Colonic mucosa (tissue), 4 donors: ENCODE measurements at regions not wholly inside any gene's neighbourhood (a gene's known extent, or its start where the extent isn't known, plus 50 kb on each side); places are given as distances from the start of the nearest gene placed in this dataset.
"Not testable (repeated sequence)": the region's sequence is repeated elsewhere in the genome, so short reads cannot be mapped to it uniquely, and the experiment has no call there.

Experiments used
- DNase-seq: peaks from one replicate; pipeline ENCODE4 v3.0.0-alpha.2; 2020
- H3K27ac ChIP-seq: fragments of 200-600 bp; one replicate; pipeline ENCODE4 v1.8.0; 2021
- H3K27me3 ChIP-seq: fragments of 200-600 bp; one replicate; pipeline ENCODE4 v1.8.0; 2021
- H3K36me3 ChIP-seq: fragments of 200-600 bp; one replicate; pipeline ENCODE4 v1.8.0; 2021
- H3K4me1 ChIP-seq: fragments of 200-600 bp; one replicate; pipeline ENCODE4 v1.8.0; 2021; ENCODE audit warnings: mild to moderate bottlenecking
- H3K4me3 ChIP-seq: fragments of 200-600 bp; one replicate; pipeline ENCODE4 v1.8.0; 2021
- H3K9ac ChIP-seq, 2 donors: one replicate each; pipeline ENCODE4 v1.7.0; 2013; ENCODE audit warnings: control low read depth in 2 of 2, low read depth in 2 of 2, low read length in 2 of 2
- H3K9me3 ChIP-seq: fragments of 200-600 bp; one replicate; pipeline ENCODE4 v1.8.0; 2021
- CTCF ChIP-seq: fragments of 200-600 bp; IDR thresholded peaks from one replicate; pipeline ENCODE4 v1.8.0; 2022; ENCODE audit warnings: antibody characterized with exemption, mild to moderate bottlenecking
- intact Hi-C: fragments of 100-400 bp; cut with DNase I; formaldehyde crosslinking; loops from one replicate; pipeline ENCODE4 v1.14.1; 2022
- donor health status: healthy.
- donor health status: DM: no; HTN: no; CAD: no.
- donor health status: DM: no; HTN: no; CAD: no.

GRCh38 chr1:222976453-222976852 lies 161.6 kb downstream of the DISP1 start:
- no peak for TF ChIP-seq CTCF
- DNase-seq, result no peak
- no peak overlapping the region for H3K4me3 ChIP-seq
- intact Hi-C loops, result no loop called here
- H3K27me3 ChIP-seq, result no peaks in the 10 kb centered on the region
- no peaks in the 10 kb centered on the region for H3K36me3 ChIP-seq
- H3K27ac ChIP-seq, result no peak overlapping the region
- no peaks in the 10 kb centered on the region for H3K4me1 ChIP-seq
- H3K9me3 ChIP-seq, result no peaks in the 10 kb centered on the region
- H3K9ac ChIP-seq, result no peak overlapping the region

GRCh38 chr1:222977294-222977693 lies 162.5 kb downstream of the DISP1 start:
- H3K9me3 ChIP-seq, DNase-seq, H3K4me3 ChIP-seq, H3K27me3 ChIP-seq, H3K4me1 ChIP-seq, H3K27ac ChIP-seq, H3K36me3 ChIP-seq, intact Hi-C loops, H3K9ac ChIP-seq: not testable (repeated sequence)

GRCh38 chr1:222979561-222979960 lies 163.5 kb downstream of the TLR5 start:
- Histone ChIP-seq H3K9ac (no peak overlapping the region), H3K27me3 (no peaks in the 10 kb centered on the region), H3K27ac (no peak overlapping the region), H3K4me1 (no peaks in the 10 kb centered on the region), H3K36me3 (no peaks in the 10 kb centered on the region), H3K4me3 (no peak overlapping the region), H3K9me3 (no peaks in the 10 kb centered on the region)
- intact Hi-C loops, result no loop called here
- no peak for TF ChIP-seq CTCF
- DNase-seq, result no peak

GRCh38 chr1:222987674-222988076 lies 155.4 kb downstream of the TLR5 start:
- DNase-seq, result no peak
- Histone ChIP-seq H3K27ac (no peak overlapping the region), H3K27me3 (no peaks in the 10 kb centered on the region), H3K4me1 (no peaks in the 10 kb centered on the region), H3K36me3 (no peaks in the 10 kb centered on the region), H3K9me3 (no peaks in the 10 kb centered on the region), H3K4me3 (no peak overlapping the region), H3K9ac (no peak overlapping the region)
- no peak for TF ChIP-seq CTCF
- intact Hi-C loops, result loop anchor here (2.0 kb wide), 1 partner anchor 19 kb away; no protein-coding TSS in a partner anchor

GRCh38 chr1:222989443-222989842 lies 153.6 kb downstream of the TLR5 start:
- Histone ChIP-seq H3K4me3 (no peak overlapping the region), H3K9ac (no peak overlapping the region), H3K27me3 (no peaks in the 10 kb centered on the region), H3K4me1 (no peaks in the 10 kb centered on the region), H3K36me3 (no peaks in the 10 kb centered on the region), H3K9me3 (no peaks in the 10 kb centered on the region), H3K27ac (no peak overlapping the region)
- intact Hi-C loops, result loop anchor here (2.0 kb wide), 1 partner anchor 17 kb away; no protein-coding TSS in a partner anchor
- TF ChIP-seq CTCF, result no peak
- DNase-seq, result no peak

- Histone ChIP-seq H3K9me3 (no peaks in the 10 kb centered on the region), H3K4me3 (no peak overlapping the region), H3K36me3 (no peaks in the 10 kb centered on the region), H3K9ac (no peak overlapping the region), H3K27me3 (no peaks in the 10 kb centered on the region), H3K4me1 (no peaks in the 10 kb centered on the region), H3K27ac (no peak overlapping the region)
- DNase-seq, result no peak
- no peak for TF ChIP-seq CTCF
- intact Hi-C loops, result no loop called here
Measured at GRCh38 chr1:222991177-222991576, 151.9 kb downstream of the TLR5 start.
